Liver (tissue), 8 donors: ENCODE measurements at regions not wholly inside any gene's neighbourhood (a gene's known extent, or its start where the extent isn't known, plus 50 kb on each side); places are given as distances from the start of the nearest gene placed in this dataset.
A peak's percentile ranks its signal among the peaks of the same experiment; 100 is the strongest.

ENCODE experiments used
- DNase-seq: peaks from one replicate; pipeline ENCODE4 v3.0.0-alpha.2; 2017; ENCODE audit warnings: low spot score
- H3K27ac ChIP-seq, 2 donors: one replicate each; pipeline ENCODE4 v1.7.0; 2013; ENCODE audit warnings: inconsistent platforms in 2 of 2, low read length in 2 of 2, control low read depth in 1 of 2, low read depth in 1 of 2, mild to moderate bottlenecking in 1 of 2
- H3K27me3 ChIP-seq, 4 donors: one replicate each; pipeline versions ENCODE4 v1.6.1 to v1.7.0; 2013; ENCODE audit warnings: low read length in 3 of 4, inconsistent platforms in 1 of 4, mild to moderate bottlenecking in 1 of 4, moderate library complexity in 1 of 4; ENCODE audit not compliant: control insufficient read depth in 4 of 4, insufficient read depth in 4 of 4
- H3K36me3 ChIP-seq, 4 donors: one replicate each; pipeline versions ENCODE4 v1.6.1 to v1.7.0; 2013; ENCODE audit warnings: low read length in 3 of 4, mild to moderate bottlenecking in 3 of 4, low read depth in 1 of 4, moderate library complexity in 1 of 4; ENCODE audit not compliant: control insufficient read depth in 4 of 4, insufficient read depth in 3 of 4
- H3K4me1 ChIP-seq, 4 donors: one replicate each; pipeline versions ENCODE4 v1.6.1 to v1.7.0; 2013; ENCODE audit warnings: low read length in 3 of 4, mild to moderate bottlenecking in 3 of 4, moderate library complexity in 1 of 4; ENCODE audit not compliant: control insufficient read depth in 4 of 4, insufficient read depth in 4 of 4
- H3K4me3 ChIP-seq, 3 donors: one replicate each; pipeline versions ENCODE4 v1.6.1 to v1.7.0; 2013; ENCODE audit warnings: low read length in 3 of 3, control low read depth in 1 of 3, low read depth in 1 of 3, mild to moderate bottlenecking in 1 of 3
- H3K9ac ChIP-seq, 2 donors: one replicate each; pipeline ENCODE4 v1.7.0; 2013; ENCODE audit warnings: low read length in 2 of 2, mild to moderate bottlenecking in 2 of 2, moderate library complexity in 2 of 2, control low read depth in 1 of 2, low read depth in 1 of 2
- H3K9me3 ChIP-seq, 4 donors: one replicate each; pipeline versions ENCODE4 v1.6.1 to v1.7.0; 2013; ENCODE audit warnings: low read length in 3 of 4; ENCODE audit not compliant: control insufficient read depth in 4 of 4
- EGR1 ChIP-seq, 2 donors: IDR thresholded peaks; 2 replicates each; pipeline ENCODE4 v1.6.1; 2016 to 2018; ENCODE audit warnings: antibody characterized with exemption in 2 of 2, low read depth in 2 of 2
- FOXA2 ChIP-seq: IDR thresholded peaks from 2 replicates; pipeline ENCODE4 v1.6.1; 2016; ENCODE audit warnings: antibody characterized with exemption
- GABPA ChIP-seq, 2 donors: IDR thresholded peaks in 1 of 2; conservative IDR thresholded peaks in 1 of 2; 2 replicates each; pipeline ENCODE4 v1.6.1; 2016; ENCODE audit warnings: antibody characterized with exemption in 2 of 2, mild to moderate bottlenecking in 1 of 2, moderate library complexity in 1 of 2
- HNF4A ChIP-seq, 2 donors: conservative IDR thresholded peaks; 2 replicates each; pipeline ENCODE4 v1.6.1; 2016; ENCODE audit warnings: antibody characterized with exemption in 2 of 2, mild to moderate bottlenecking in 2 of 2
- HNF4G ChIP-seq: IDR thresholded peaks from 2 replicates; pipeline ENCODE4 v1.6.1; 2016; ENCODE audit warnings: antibody characterized with exemption
- JUND ChIP-seq, 2 donors: IDR thresholded peaks; 2 replicates each; pipeline ENCODE4 v1.6.1; 2016; ENCODE audit warnings: antibody characterized with exemption in 2 of 2
- NR2F2 ChIP-seq: IDR thresholded peaks from 2 replicates; pipeline ENCODE4 v1.6.1; 2016; ENCODE audit warnings: antibody characterized with exemption
- RAD21 ChIP-seq, 2 donors: IDR thresholded peaks; 2 replicates each; pipeline ENCODE4 v1.6.1; 2016; ENCODE audit warnings: antibody characterized with exemption in 2 of 2, mild to moderate bottlenecking in 2 of 2
- RXRA ChIP-seq, 2 donors: IDR thresholded peaks; 2 replicates each; pipeline ENCODE4 v1.6.1; 2017 to 2018; ENCODE audit warnings: antibody characterized with exemption in 2 of 2, mild to moderate bottlenecking in 1 of 2
- SP1 ChIP-seq: IDR thresholded peaks from 2 replicates; pipeline ENCODE4 v1.6.1; 2018; ENCODE audit warnings: antibody characterized with exemption, mild to moderate bottlenecking
- TAF1 ChIP-seq: conservative IDR thresholded peaks from 2 replicates; pipeline ENCODE4 v1.6.1; 2016; ENCODE audit warnings: antibody characterized with exemption, mild to moderate bottlenecking
- YY1 ChIP-seq: IDR thresholded peaks from 2 replicates; pipeline ENCODE4 v1.6.1; 2016; ENCODE audit warnings: antibody characterized with exemption, mild to moderate bottlenecking
- WGBS: extraction: QIAGEN DNeasy Blood & Tissue Kit; methylation state at CpG from one replicate; pipeline ENCODE4 v1.1.7; 2013; 5-methylcytosine and 5-hydroxymethylcytosine counted together
- TF ChIP-seq, protein P1 (sequence below): IDR thresholded peaks from 2 replicates; pipeline ENCODE4 v1.6.1; 2016; ENCODE audit warnings: antibody characterized with exemption
- TF ChIP-seq, protein P2 (sequence below): IDR thresholded peaks from 2 replicates; pipeline ENCODE4 v1.6.1; 2016; ENCODE audit warnings: antibody characterized with exemption
- TF ChIP-seq, protein P3 (sequence below): IDR thresholded peaks from 2 replicates; pipeline ENCODE4 v1.6.1; 2016; ENCODE audit warnings: antibody characterized with exemption
- TF ChIP-seq, protein P4 (sequence below): fragments of 150-350 bp; IDR thresholded peaks from 2 replicates; pipeline ENCODE4 v1.5.1; 2017; ENCODE audit warnings: improper control_type of control experiment, low read depth, low read length; ENCODE audit not compliant: missing input control
- TF ChIP-seq, protein P5 (sequence below): IDR thresholded peaks from 2 replicates; pipeline ENCODE4 v1.6.1; 2016; ENCODE audit warnings: antibody characterized with exemption, mild to moderate bottlenecking
- donor health status: healthy.
- donor health status: healthy.
- donor health status: healthy.
- donor health status: healthy.
- donor health status: healthy.

DNA sequence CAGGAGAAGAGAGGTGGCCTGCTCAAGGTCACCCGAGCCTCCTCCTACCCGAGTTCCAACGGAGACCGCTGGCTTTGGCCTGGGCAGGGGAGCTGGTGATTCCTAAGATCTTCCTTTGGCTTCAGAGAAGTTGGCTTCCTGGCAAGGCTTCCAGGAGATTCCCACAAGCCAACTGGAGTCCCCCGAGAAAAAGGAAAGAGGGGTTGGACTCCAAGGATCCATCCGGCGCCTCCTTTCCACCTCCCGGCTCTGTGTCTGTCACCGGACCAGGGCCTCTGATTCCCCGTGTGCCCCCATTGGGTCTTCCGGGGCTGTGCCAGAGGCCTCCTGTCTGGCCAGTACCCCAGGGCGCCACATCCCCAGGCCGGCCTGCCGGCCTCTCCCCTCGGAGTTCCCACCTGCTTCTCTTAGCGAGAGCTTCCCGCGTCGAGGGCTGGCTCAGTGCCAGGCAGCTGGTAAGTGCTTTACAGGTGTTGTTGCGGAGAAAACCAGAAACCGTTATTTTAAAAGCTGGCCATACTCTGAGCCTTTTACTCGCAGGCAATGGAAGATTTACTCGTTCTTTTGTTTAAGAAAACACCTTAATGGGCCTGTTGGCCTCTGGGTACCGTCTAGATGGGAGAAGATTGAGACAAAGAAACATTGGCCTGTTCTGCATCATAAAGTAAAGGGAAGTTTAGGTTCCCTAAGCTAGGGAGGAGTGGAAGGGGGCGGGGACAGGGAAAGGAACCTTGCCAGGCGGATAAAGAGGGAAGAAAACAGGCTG is 258.4 kb upstream of the SDK2 start:
- no peak for TF ChIP-seq GABPA (IDR thresholded peaks at IDR 0.05 in 1 of 2, conservative IDR thresholded peaks at IDR 0.05 in 1 of 2)
- TF ChIP-seq YY1: no peak
- TF ChIP-seq, protein P1, sequence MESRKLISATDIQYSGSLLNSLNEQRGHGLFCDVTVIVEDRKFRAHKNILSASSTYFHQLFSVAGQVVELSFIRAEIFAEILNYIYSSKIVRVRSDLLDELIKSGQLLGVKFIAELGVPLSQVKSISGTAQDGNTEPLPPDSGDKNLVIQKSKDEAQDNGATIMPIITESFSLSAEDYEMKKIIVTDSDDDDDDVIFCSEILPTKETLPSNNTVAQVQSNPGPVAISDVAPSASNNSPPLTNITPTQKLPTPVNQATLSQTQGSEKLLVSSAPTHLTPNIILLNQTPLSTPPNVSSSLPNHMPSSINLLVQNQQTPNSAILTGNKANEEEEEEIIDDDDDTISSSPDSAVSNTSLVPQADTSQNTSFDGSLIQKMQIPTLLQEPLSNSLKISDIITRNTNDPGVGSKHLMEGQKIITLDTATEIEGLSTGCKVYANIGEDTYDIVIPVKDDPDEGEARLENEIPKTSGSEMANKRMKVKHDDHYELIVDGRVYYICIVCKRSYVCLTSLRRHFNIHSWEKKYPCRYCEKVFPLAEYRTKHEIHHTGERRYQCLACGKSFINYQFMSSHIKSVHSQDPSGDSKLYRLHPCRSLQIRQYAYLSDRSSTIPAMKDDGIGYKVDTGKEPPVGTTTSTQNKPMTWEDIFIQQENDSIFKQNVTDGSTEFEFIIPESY: no peak
- TF ChIP-seq JUND (IDR thresholded peaks at IDR 0.05): no peak
- TF ChIP-seq TAF1: no peak
- no peak for TF ChIP-seq FOXA2
- no peak for TF ChIP-seq HNF4G
- no peak for TF ChIP-seq EGR1 (IDR thresholded peaks at IDR 0.05; ENCODE audit: low read depth in 2 of 2)
- TF ChIP-seq, protein P2, sequence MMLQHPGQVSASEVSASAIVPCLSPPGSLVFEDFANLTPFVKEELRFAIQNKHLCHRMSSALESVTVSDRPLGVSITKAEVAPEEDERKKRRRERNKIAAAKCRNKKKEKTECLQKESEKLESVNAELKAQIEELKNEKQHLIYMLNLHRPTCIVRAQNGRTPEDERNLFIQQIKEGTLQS: no peak
- TF ChIP-seq NR2F2: no peak
- TF ChIP-seq, protein P3, sequence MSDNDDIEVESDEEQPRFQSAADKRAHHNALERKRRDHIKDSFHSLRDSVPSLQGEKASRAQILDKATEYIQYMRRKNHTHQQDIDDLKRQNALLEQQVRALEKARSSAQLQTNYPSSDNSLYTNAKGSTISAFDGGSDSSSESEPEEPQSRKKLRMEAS: no peak
- no peak for TF ChIP-seq RAD21 (IDR thresholded peaks at IDR 0.05)
- TF ChIP-seq, protein P4, sequence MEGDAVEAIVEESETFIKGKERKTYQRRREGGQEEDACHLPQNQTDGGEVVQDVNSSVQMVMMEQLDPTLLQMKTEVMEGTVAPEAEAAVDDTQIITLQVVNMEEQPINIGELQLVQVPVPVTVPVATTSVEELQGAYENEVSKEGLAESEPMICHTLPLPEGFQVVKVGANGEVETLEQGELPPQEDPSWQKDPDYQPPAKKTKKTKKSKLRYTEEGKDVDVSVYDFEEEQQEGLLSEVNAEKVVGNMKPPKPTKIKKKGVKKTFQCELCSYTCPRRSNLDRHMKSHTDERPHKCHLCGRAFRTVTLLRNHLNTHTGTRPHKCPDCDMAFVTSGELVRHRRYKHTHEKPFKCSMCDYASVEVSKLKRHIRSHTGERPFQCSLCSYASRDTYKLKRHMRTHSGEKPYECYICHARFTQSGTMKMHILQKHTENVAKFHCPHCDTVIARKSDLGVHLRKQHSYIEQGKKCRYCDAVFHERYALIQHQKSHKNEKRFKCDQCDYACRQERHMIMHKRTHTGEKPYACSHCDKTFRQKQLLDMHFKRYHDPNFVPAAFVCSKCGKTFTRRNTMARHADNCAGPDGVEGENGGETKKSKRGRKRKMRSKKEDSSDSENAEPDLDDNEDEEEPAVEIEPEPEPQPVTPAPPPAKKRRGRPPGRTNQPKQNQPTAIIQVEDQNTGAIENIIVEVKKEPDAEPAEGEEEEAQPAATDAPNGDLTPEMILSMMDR: no peak
- TF ChIP-seq, protein P5, sequence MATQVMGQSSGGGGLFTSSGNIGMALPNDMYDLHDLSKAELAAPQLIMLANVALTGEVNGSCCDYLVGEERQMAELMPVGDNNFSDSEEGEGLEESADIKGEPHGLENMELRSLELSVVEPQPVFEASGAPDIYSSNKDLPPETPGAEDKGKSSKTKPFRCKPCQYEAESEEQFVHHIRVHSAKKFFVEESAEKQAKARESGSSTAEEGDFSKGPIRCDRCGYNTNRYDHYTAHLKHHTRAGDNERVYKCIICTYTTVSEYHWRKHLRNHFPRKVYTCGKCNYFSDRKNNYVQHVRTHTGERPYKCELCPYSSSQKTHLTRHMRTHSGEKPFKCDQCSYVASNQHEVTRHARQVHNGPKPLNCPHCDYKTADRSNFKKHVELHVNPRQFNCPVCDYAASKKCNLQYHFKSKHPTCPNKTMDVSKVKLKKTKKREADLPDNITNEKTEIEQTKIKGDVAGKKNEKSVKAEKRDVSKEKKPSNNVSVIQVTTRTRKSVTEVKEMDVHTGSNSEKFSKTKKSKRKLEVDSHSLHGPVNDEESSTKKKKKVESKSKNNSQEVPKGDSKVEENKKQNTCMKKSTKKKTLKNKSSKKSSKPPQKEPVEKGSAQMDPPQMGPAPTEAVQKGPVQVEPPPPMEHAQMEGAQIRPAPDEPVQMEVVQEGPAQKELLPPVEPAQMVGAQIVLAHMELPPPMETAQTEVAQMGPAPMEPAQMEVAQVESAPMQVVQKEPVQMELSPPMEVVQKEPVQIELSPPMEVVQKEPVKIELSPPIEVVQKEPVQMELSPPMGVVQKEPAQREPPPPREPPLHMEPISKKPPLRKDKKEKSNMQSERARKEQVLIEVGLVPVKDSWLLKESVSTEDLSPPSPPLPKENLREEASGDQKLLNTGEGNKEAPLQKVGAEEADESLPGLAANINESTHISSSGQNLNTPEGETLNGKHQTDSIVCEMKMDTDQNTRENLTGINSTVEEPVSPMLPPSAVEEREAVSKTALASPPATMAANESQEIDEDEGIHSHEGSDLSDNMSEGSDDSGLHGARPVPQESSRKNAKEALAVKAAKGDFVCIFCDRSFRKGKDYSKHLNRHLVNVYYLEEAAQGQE: no peak
- TF ChIP-seq RXRA (IDR thresholded peaks at IDR 0.05): no peak
- no peak for TF ChIP-seq HNF4A (conservative IDR thresholded peaks at IDR 0.05)
- no peak for TF ChIP-seq SP1
- H3K27me3 ChIP-seq: peaks cover 0 to 14% (median 7%) of the 10 kb centered on the region in 4 donors
- WGBS: 33% methylated on average over 26 of the region's 26 CpGs
- no peak overlapping the region for H3K27ac ChIP-seq
- no peak overlapping the region for H3K9ac ChIP-seq
- H3K4me1 ChIP-seq: peaks cover 0 to 3% (median under 1%) of the 10 kb centered on the region in 4 donors
- H3K9me3 ChIP-seq: peaks cover 0 to 2% (median 0%) of the 10 kb centered on the region in 4 donors
- no peak for DNase-seq
- peak overlapping the region in 1 of 3 donors; percentile 27 for H3K4me3 ChIP-seq
- H3K36me3 ChIP-seq: no peaks in the 10 kb centered on the region
